ENCODE measurements at regions not wholly inside any gene's neighbourhood (a gene's known extent, or its start where the extent isn't known, plus 50 kb on each side); places are given as distances from the start of the nearest gene placed in this dataset.

GRCh38 chr1:58896246-58897183, 112.7 kb upstream of the JUN start:
- TF ChIP-seq, protein P1, sequence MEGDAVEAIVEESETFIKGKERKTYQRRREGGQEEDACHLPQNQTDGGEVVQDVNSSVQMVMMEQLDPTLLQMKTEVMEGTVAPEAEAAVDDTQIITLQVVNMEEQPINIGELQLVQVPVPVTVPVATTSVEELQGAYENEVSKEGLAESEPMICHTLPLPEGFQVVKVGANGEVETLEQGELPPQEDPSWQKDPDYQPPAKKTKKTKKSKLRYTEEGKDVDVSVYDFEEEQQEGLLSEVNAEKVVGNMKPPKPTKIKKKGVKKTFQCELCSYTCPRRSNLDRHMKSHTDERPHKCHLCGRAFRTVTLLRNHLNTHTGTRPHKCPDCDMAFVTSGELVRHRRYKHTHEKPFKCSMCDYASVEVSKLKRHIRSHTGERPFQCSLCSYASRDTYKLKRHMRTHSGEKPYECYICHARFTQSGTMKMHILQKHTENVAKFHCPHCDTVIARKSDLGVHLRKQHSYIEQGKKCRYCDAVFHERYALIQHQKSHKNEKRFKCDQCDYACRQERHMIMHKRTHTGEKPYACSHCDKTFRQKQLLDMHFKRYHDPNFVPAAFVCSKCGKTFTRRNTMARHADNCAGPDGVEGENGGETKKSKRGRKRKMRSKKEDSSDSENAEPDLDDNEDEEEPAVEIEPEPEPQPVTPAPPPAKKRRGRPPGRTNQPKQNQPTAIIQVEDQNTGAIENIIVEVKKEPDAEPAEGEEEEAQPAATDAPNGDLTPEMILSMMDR (conservative IDR thresholded peaks at IDR 0.05; ENCODE audit: low read length): no peak; the same call in 1 of the 2 replicates
- no peak for TF ChIP-seq EZH2phosphoT487 (IDR thresholded peaks at IDR 0.05; ENCODE audit: borderline replicate concordance)

Measured in Loucy (cell line).